Body of pancreas (tissue), 4 donors: ENCODE measurements at regions not wholly inside any gene's neighbourhood (a gene's known extent, or its start where the extent isn't known, plus 50 kb on each side); places are given as distances from the start of the nearest gene placed in this dataset.

Experiments used
- POLR2A ChIP-seq, 3 donors: fragments of 450-650 bp; IDR thresholded peaks; one replicate each; pipeline ENCODE4 v1.6.1; 2016; ENCODE audit warnings: antibody characterized with exemption in 3 of 3, mild to moderate bottlenecking in 2 of 3
- TF ChIP-seq, protein P1 (sequence below), 7 experiments: fragments of 450-650 bp in 4 of 7; fragments of 200-600 bp in 3 of 7; sonication (generic) in 3 of 7; IDR thresholded peaks; one replicate each; pipeline ENCODE4 v1.5.1; 2016 to 2019; ENCODE audit warnings: antibody characterized with exemption in 7 of 7

DNA sequence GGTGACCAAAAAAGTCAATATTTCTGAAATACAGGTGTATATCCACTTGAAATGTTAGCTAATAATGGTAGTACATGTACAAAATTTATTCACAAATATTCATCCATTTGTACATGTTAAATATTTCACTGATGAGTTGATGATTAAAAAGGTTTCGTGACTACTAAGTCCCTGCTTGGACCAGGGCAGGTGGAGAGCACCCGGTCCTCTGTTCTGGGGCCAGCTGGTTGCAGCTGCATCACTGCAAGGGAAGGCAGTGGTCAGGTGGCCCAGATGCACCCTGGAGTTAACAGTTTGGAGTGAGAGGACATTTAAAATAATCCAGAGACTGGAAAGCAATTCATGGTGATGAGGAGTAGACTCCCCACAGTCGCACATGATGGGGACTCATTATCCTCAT lies 141.2 kb downstream of the ZBTB18 start:
- TF ChIP-seq, protein P1, sequence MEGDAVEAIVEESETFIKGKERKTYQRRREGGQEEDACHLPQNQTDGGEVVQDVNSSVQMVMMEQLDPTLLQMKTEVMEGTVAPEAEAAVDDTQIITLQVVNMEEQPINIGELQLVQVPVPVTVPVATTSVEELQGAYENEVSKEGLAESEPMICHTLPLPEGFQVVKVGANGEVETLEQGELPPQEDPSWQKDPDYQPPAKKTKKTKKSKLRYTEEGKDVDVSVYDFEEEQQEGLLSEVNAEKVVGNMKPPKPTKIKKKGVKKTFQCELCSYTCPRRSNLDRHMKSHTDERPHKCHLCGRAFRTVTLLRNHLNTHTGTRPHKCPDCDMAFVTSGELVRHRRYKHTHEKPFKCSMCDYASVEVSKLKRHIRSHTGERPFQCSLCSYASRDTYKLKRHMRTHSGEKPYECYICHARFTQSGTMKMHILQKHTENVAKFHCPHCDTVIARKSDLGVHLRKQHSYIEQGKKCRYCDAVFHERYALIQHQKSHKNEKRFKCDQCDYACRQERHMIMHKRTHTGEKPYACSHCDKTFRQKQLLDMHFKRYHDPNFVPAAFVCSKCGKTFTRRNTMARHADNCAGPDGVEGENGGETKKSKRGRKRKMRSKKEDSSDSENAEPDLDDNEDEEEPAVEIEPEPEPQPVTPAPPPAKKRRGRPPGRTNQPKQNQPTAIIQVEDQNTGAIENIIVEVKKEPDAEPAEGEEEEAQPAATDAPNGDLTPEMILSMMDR (IDR thresholded peaks at IDR 0.05): no peak
- no peak for TF ChIP-seq POLR2A (IDR thresholded peaks at IDR 0.05)
